ENCODE measurements at regions not wholly inside any gene's neighbourhood (a gene's known extent, or its start where the extent isn't known, plus 50 kb on each side); places are given as distances from the start of the nearest gene placed in this dataset.

GRCh38 chr10:8349610-8350249 is 295.2 kb downstream of the GATA3 start:
- DNase-seq (ENCODE audit: low spot score) (no peak), ATAC-seq (ENCODE audit: low read depth) (no peak)
- H3K36me3 ChIP-seq (ENCODE audit: low read depth) = no peaks in the 10 kb centered on the region
- no peak for TF ChIP-seq CTCF (IDR thresholded peaks at IDR 0.05; ENCODE audit: poor library complexity, severe bottlenecking)
- H3K27ac ChIP-seq (ENCODE audit: poor library complexity, severe bottlenecking) = no peak overlapping the region
- H3K9me3 ChIP-seq (ENCODE audit: severe bottlenecking) = no peaks in the 10 kb centered on the region
- no peak overlapping the region for H3K4me3 ChIP-seq (ENCODE audit: severe bottlenecking)
- no peaks in the 10 kb centered on the region for H3K27me3 ChIP-seq (ENCODE audit: insufficient read depth, poor library complexity, severe bottlenecking)
- peaks cover 6% of the 10 kb centered on the region for H3K4me1 ChIP-seq (ENCODE audit: insufficient read depth, poor library complexity, severe bottlenecking)

- Histone ChIP-seq H3K27me3 (ENCODE audit: insufficient read depth, poor library complexity, severe bottlenecking) (no peaks in the 10 kb centered on the region), H3K36me3 (ENCODE audit: low read depth) (no peaks in the 10 kb centered on the region), H3K27ac (ENCODE audit: poor library complexity, severe bottlenecking) (no peak overlapping the region), H3K4me3 (ENCODE audit: severe bottlenecking) (no peak overlapping the region), H3K9me3 (ENCODE audit: severe bottlenecking) (no peaks in the 10 kb centered on the region), H3K4me1 (ENCODE audit: insufficient read depth, poor library complexity, severe bottlenecking) (peaks cover 6% of the 10 kb centered on the region)
- ATAC-seq (ENCODE audit: low read depth) (0 out of 3 replicates have a peak, but pooled peaks have one; percentile 31), DNase-seq (ENCODE audit: low spot score) (no peak)
- TF ChIP-seq CTCF (IDR thresholded peaks at IDR 0.05; ENCODE audit: poor library complexity, severe bottlenecking) = no peak
Measured at GRCh38 chr10:8350250-8350967, 295.9 kb downstream of the GATA3 start.

GRCh38 chr10:8352171-8353075 is 297.9 kb downstream of the GATA3 start:
- Histone ChIP-seq H3K36me3 (ENCODE audit: low read depth) (no peaks in the 10 kb centered on the region), H3K9me3 (ENCODE audit: severe bottlenecking) (no peaks in the 10 kb centered on the region), H3K4me1 (ENCODE audit: insufficient read depth, poor library complexity, severe bottlenecking) (peaks cover 6% of the 10 kb centered on the region), H3K27me3 (ENCODE audit: insufficient read depth, poor library complexity, severe bottlenecking) (no peaks in the 10 kb centered on the region), H3K27ac (ENCODE audit: poor library complexity, severe bottlenecking) (no peak overlapping the region), H3K4me3 (ENCODE audit: severe bottlenecking) (no peak overlapping the region)
- no peak for TF ChIP-seq CTCF (IDR thresholded peaks at IDR 0.05; ENCODE audit: poor library complexity, severe bottlenecking)
- ATAC-seq (ENCODE audit: low read depth) (no peak), DNase-seq (ENCODE audit: low spot score) (no peak)

GRCh38 chr10:8356283-8356682 is 301.8 kb downstream of the GATA3 start:
- H3K4me3 ChIP-seq (ENCODE audit: severe bottlenecking) = no peak overlapping the region

More at GRCh38 chr10:8356283-8356682, 301.8 kb downstream of the GATA3 start:
- no peak for TF ChIP-seq CTCF (IDR thresholded peaks at IDR 0.05; ENCODE audit: poor library complexity, severe bottlenecking)
- H3K27me3 ChIP-seq (ENCODE audit: insufficient read depth, poor library complexity, severe bottlenecking) = no peaks in the 10 kb centered on the region
- no peaks in the 10 kb centered on the region for H3K36me3 ChIP-seq (ENCODE audit: low read depth)
- no peaks in the 10 kb centered on the region for H3K4me1 ChIP-seq (ENCODE audit: insufficient read depth, poor library complexity, severe bottlenecking)
- H3K27ac ChIP-seq (ENCODE audit: poor library complexity, severe bottlenecking) = no peak overlapping the region
- no peak for ATAC-seq (ENCODE audit: low read depth)
- no peaks in the 10 kb centered on the region for H3K9me3 ChIP-seq (ENCODE audit: severe bottlenecking)
- DNase-seq (ENCODE audit: low spot score) = no peak

Data from RWPE2 (cell line).